ENCODE measurements at regions not wholly inside any gene's neighbourhood (a gene's known extent, or its start where the extent isn't known, plus 50 kb on each side); places are given as distances from the start of the nearest gene placed in this dataset.

DNA sequence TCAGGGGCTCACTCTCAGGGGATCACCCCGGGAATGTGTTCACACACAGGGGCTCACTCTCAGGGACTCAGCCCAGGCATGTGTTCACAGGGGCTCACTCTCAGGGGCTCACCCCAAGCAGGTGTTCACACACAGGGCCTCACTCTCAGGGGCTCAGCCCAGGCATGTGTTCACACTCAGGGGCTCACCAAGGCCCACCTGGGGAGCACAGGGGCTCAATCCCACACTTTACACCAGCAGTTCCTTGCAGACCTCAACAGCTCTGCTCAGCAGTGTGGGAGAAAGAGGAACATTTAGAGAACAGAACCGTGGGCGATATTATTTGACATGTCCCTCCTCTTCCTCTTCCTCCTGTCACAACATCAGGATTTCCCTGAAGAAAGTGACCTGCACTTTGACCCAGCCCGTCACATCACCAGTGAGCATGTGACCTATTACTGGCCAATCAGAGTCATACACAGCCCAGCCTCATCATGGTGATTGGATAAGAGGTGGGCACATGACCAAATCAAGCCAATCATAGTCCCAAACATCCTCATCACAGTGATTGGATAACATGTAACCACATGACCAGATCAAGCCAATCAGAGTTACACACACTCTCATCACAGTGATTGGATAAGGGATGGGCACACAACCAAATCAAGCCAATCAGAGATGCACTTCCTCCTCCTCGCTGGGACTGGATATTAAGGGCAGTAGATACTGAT lies 359.4 kb upstream of the SFSWAP start:
- TF ChIP-seq, protein P1, sequence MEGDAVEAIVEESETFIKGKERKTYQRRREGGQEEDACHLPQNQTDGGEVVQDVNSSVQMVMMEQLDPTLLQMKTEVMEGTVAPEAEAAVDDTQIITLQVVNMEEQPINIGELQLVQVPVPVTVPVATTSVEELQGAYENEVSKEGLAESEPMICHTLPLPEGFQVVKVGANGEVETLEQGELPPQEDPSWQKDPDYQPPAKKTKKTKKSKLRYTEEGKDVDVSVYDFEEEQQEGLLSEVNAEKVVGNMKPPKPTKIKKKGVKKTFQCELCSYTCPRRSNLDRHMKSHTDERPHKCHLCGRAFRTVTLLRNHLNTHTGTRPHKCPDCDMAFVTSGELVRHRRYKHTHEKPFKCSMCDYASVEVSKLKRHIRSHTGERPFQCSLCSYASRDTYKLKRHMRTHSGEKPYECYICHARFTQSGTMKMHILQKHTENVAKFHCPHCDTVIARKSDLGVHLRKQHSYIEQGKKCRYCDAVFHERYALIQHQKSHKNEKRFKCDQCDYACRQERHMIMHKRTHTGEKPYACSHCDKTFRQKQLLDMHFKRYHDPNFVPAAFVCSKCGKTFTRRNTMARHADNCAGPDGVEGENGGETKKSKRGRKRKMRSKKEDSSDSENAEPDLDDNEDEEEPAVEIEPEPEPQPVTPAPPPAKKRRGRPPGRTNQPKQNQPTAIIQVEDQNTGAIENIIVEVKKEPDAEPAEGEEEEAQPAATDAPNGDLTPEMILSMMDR (IDR thresholded peaks at IDR 0.05): no peak
- no peak for TF ChIP-seq POLR2A (IDR thresholded peaks at IDR 0.05)
